Superior temporal gyrus (tissue), 1 donor: ENCODE measurements at regions not wholly inside any gene's neighbourhood (a gene's known extent, or its start where the extent isn't known, plus 50 kb on each side); places are given as distances from the start of the nearest gene placed in this dataset.
A peak's percentile ranks its signal among the peaks of the same experiment; 100 is the strongest.
"Not testable (repeated sequence)": the region's sequence is repeated elsewhere in the genome, so short reads cannot be mapped to it uniquely, and the experiment has no call there.

Source experiments
- DNase-seq: peaks from one replicate; pipeline ENCODE4 v3.0.0-alpha.2; 2016; ENCODE audit errors: extremely low spot score

GRCh38 chr3:75435794-75436400 lies 228.2 kb upstream of the FRG2C start:
- DNase-seq: peak; percentile 28

- not testable (repeated sequence) for DNase-seq
Observed at GRCh38 chr3:75440986-75441385, 223.1 kb upstream of the FRG2C start.

- DNase-seq: not testable (repeated sequence)
Observed at GRCh38 chr3:75444634-75445033, 219.5 kb upstream of the FRG2C start.

- not testable (repeated sequence) for DNase-seq
Observed at GRCh38 chr3:75445234-75445633, 218.9 kb upstream of the FRG2C start.

- DNase-seq: not testable (repeated sequence)
Observed at GRCh38 chr3:75446948-75447347, 217.2 kb upstream of the FRG2C start.

GRCh38 chr3:75453328-75453727 lies 210.8 kb upstream of the FRG2C start:
- peak; percentile 29 for DNase-seq

- not testable (repeated sequence) for DNase-seq
Observed at GRCh38 chr3:75453839-75454238, 210.3 kb upstream of the FRG2C start.

GRCh38 chr3:75474530-75474929 lies 189.6 kb upstream of the FRG2C start:
- not testable (repeated sequence) for DNase-seq

- DNase-seq: not testable (repeated sequence)
Observed at GRCh38 chr3:75496600-75496999, 167.5 kb upstream of the FRG2C start.

- not testable (repeated sequence) for DNase-seq
Observed at GRCh38 chr3:75500357-75500756, 163.8 kb upstream of the FRG2C start.

GRCh38 chr3:75502171-75502570 lies 162.0 kb upstream of the FRG2C start:
- not testable (repeated sequence) for DNase-seq

- not testable (repeated sequence) for DNase-seq
Observed at GRCh38 chr3:75502769-75503756, 161.1 kb upstream of the FRG2C start.

- DNase-seq: no peak
Observed at GRCh38 chr3:75506603-75507002, 157.5 kb upstream of the FRG2C start.

- not testable (repeated sequence) for DNase-seq
Observed at GRCh38 chr3:75507956-75508355, 156.2 kb upstream of the FRG2C start.

- not testable (repeated sequence) for DNase-seq
Observed at GRCh38 chr3:75527657-75528056, 136.5 kb upstream of the FRG2C start.

GRCh38 chr3:75552095-75552494 lies 112.0 kb upstream of the FRG2C start:
- not testable (repeated sequence) for DNase-seq

- not testable (repeated sequence) for DNase-seq
Observed at GRCh38 chr3:75564427-75564826, 99.7 kb upstream of the FRG2C start.

GRCh38 chr3:75572303-75572702 lies 91.8 kb upstream of the FRG2C start:
- DNase-seq: not testable (repeated sequence)

- DNase-seq: not testable (repeated sequence)
Observed at GRCh38 chr3:75579091-75579490, 85.0 kb upstream of the FRG2C start.

GRCh38 chr3:75579536-75579935 lies 84.6 kb upstream of the FRG2C start:
- DNase-seq: not testable (repeated sequence)

GRCh38 chr3:75579981-75580782 lies 83.9 kb upstream of the FRG2C start:
- not testable (repeated sequence) for DNase-seq

- not testable (repeated sequence) for DNase-seq
Observed at GRCh38 chr3:75582536-75582935, 81.6 kb upstream of the FRG2C start.
